ENCODE measurements at regions not wholly inside any gene's neighbourhood (a gene's known extent, or its start where the extent isn't known, plus 50 kb on each side); places are given as distances from the start of the nearest gene placed in this dataset.

DNA sequence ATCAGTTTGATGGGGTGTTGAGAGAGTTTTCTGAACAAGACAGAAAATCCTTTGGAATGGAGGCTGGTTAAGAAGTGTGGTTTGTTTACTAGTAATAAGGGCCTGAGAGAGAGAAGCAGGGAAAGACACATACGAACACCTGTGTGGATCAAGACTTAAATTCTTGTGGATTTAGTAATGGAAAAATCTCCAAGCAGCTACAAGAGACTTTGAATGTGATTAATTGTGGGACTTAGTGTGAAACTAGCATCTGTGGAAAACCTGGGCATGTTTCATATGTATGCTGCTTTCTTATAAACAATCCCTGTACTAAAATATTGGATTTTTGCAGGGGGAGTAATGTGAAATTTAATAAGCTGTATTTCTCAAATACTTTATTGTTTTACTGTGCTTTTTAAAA lies 399.1 kb downstream of the SI start:
- TF ChIP-seq, protein P1, sequence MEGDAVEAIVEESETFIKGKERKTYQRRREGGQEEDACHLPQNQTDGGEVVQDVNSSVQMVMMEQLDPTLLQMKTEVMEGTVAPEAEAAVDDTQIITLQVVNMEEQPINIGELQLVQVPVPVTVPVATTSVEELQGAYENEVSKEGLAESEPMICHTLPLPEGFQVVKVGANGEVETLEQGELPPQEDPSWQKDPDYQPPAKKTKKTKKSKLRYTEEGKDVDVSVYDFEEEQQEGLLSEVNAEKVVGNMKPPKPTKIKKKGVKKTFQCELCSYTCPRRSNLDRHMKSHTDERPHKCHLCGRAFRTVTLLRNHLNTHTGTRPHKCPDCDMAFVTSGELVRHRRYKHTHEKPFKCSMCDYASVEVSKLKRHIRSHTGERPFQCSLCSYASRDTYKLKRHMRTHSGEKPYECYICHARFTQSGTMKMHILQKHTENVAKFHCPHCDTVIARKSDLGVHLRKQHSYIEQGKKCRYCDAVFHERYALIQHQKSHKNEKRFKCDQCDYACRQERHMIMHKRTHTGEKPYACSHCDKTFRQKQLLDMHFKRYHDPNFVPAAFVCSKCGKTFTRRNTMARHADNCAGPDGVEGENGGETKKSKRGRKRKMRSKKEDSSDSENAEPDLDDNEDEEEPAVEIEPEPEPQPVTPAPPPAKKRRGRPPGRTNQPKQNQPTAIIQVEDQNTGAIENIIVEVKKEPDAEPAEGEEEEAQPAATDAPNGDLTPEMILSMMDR (IDR thresholded peaks at IDR 0.05): no peak
- no peak for TF ChIP-seq EZH2 (IDR thresholded peaks at IDR 0.05; ENCODE audit: borderline replicate concordance, insufficient read depth, low read depth, low read length, poor library complexity, severe bottlenecking)

Measured in B cell (primary cell).